H1 (cell line): ENCODE measurements at regions not wholly inside any gene's neighbourhood (a gene's known extent, or its start where the extent isn't known, plus 50 kb on each side); places are given as distances from the start of the nearest gene placed in this dataset.
A peak's percentile ranks its signal among the peaks of the same experiment; 100 is the strongest.

Experiments used
- CTCF ChIA-PET: fragments of 300-600 bp; sonication (Branson Sonifier 250); formaldehyde crosslinking; loops from one replicate; lab custom pipeline; 2021; ENCODE audit not compliant: partially characterized antibody; lab: Charles Lee
- POLR2A ChIA-PET: fragments of 300-600 bp; sonication (Branson Sonifier 250); formaldehyde crosslinking; loops from one replicate; lab custom pipeline; 2021; ENCODE audit warnings: inconsistent platforms; ENCODE audit not compliant: partially characterized antibody; lab: Charles Lee
- DNase-seq, 2 experiments: peaks; one replicate each; pipeline versions ENCODE4 v3.0.0 to v3.0.0-alpha.2; 2010 to 2022; ENCODE audit warnings: low spot score in 2 of 2, low read depth in 1 of 2, mixed read lengths in 1 of 2
- FAIRE-seq: peaks from 2 replicates; lab custom pipeline; 2011; peaks lifted over from hg19 to GRCh38; lab: Jason Lieb, UNC
- H2AFZ ChIP-seq: 2 replicates; pipeline ENCODE4 v1.8.1; 2012; ENCODE audit warnings: low read length, inconsistent platforms
- H2AK5ac ChIP-seq: 2 replicates; pipeline ENCODE4 v1.6.1; 2013; ENCODE audit warnings: low read depth, low read length
- H2BK120ac ChIP-seq: replicated peaks from 2 replicates; pipeline ENCODE3; 2013; ENCODE audit warnings: low read depth, low read length, inconsistent platforms
- H2BK12ac ChIP-seq: 2 replicates; pipeline ENCODE4 v1.6.1; 2013; ENCODE audit warnings: low read depth, low read length
- H2BK15ac ChIP-seq: 2 replicates; pipeline ENCODE4 v1.6.1; 2013; ENCODE audit warnings: low read length
- H2BK20ac ChIP-seq: 2 replicates; pipeline ENCODE4 v1.6.1; 2013; ENCODE audit warnings: low read length
- H2BK5ac ChIP-seq: 2 replicates; pipeline ENCODE4 v1.6.1; 2013; ENCODE audit warnings: low read depth, low read length
- H3K14ac ChIP-seq: 2 replicates; pipeline ENCODE4 v1.6.1; 2013; ENCODE audit warnings: inconsistent platforms; ENCODE audit not compliant: insufficient read length
- H3K18ac ChIP-seq: 2 replicates; pipeline ENCODE4 v1.6.1; 2013; ENCODE audit warnings: low read length; ENCODE audit errors: extremely low read depth
- H3K23ac ChIP-seq: 2 replicates; pipeline ENCODE4 v1.6.1; 2013; ENCODE audit warnings: inconsistent platforms; ENCODE audit not compliant: insufficient read length
- H3K23me2 ChIP-seq: 2 replicates; pipeline ENCODE4 v1.6.1; 2013; ENCODE audit warnings: low read depth, low read length
- H3K27ac ChIP-seq: 2 replicates; pipeline ENCODE4 v1.6.1; 2011; ENCODE audit warnings: low read depth, low read length, inconsistent platforms
- H3K27me3 ChIP-seq, 4 experiments: replicated peaks in 1 of 4; 1 replicate in 1 of 4; 2 replicates in 3 of 4; pipeline versions ENCODE4 v1.6.1 to v1.8.1; 2011 to 2013; ENCODE audit warnings: low read length in 3 of 4, mild to moderate bottlenecking in 3 of 4, inconsistent platforms in 2 of 4, mixed read lengths in 2 of 4, moderate library complexity in 1 of 4; ENCODE audit not compliant: control insufficient read depth in 3 of 4, insufficient read depth in 3 of 4; ENCODE audit errors: extremely low read depth in 1 of 4
- H3K36me3 ChIP-seq, 4 experiments: 2 replicates each; pipeline versions ENCODE4 v1.6.1 to v1.8.1; 2011 to 2013; ENCODE audit warnings: mild to moderate bottlenecking in 4 of 4, low read length in 3 of 4, moderate library complexity in 2 of 4, control low read depth in 1 of 4, inconsistent platforms in 1 of 4; ENCODE audit not compliant: insufficient read depth in 4 of 4, control insufficient read depth in 2 of 4
- H3K4ac ChIP-seq: replicated peaks from 2 replicates; pipeline ENCODE3; 2013; ENCODE audit warnings: low read length, low read depth, mixed read lengths, inconsistent platforms; ENCODE audit not compliant: insufficient read length
- H3K4me1 ChIP-seq, 4 experiments: replicated peaks in 1 of 4; 1 replicate in 1 of 4; 2 replicates in 3 of 4; pipeline versions ENCODE4 v1.6.1 to v1.8.1; 2011 to 2013; ENCODE audit warnings: low read length in 3 of 4, inconsistent platforms in 2 of 4, mixed read lengths in 1 of 4; ENCODE audit not compliant: insufficient read depth in 4 of 4, control insufficient read depth in 3 of 4
- H3K4me2 ChIP-seq, 2 experiments: 2 replicates each; pipeline versions ENCODE4 v1.6.1 to v1.8.1; 2011 to 2013; ENCODE audit warnings: low read depth in 2 of 2, low read length in 2 of 2, control low read depth in 1 of 2, inconsistent platforms in 1 of 2, mild to moderate bottlenecking in 1 of 2; ENCODE audit not compliant: insufficient read depth in 1 of 2
- H3K4me3 ChIP-seq, 4 experiments: fragments of 200-600, 300-600 bp in 1 of 4; sonication (generic), shearing (Covaris generic), sonication (Bioruptor Twin) in 1 of 4; 2 replicates each; pipeline versions ENCODE4 v1.5.1 to v1.8.1; 2011 to 2016; ENCODE audit warnings: low read length in 4 of 4, low read depth in 3 of 4, control low read depth in 2 of 4, inconsistent platforms in 2 of 4, mild to moderate bottlenecking in 2 of 4, mixed read lengths in 1 of 4, moderate library complexity in 1 of 4; ENCODE audit not compliant: insufficient read depth in 2 of 4; ENCODE audit errors: extremely low read depth in 1 of 4
- H3K56ac ChIP-seq: replicated peaks from 2 replicates; pipeline ENCODE3; 2013; ENCODE audit warnings: low read depth, mild to moderate bottlenecking, mixed read lengths, low read length, inconsistent platforms; ENCODE audit not compliant: insufficient read length
- H3K79me1 ChIP-seq: 2 replicates; pipeline ENCODE4 v1.6.1; 2013; ENCODE audit warnings: low read depth, low read length, control low read depth
- H3K79me2 ChIP-seq, 2 experiments: 2 replicates each; pipeline versions ENCODE4 v1.6.1 to v1.8.1; 2012 to 2013; ENCODE audit warnings: low read length in 2 of 2, mild to moderate bottlenecking in 2 of 2, inconsistent platforms in 1 of 2; ENCODE audit not compliant: insufficient read depth in 2 of 2, control insufficient read depth in 1 of 2
- H3K9ac ChIP-seq, 4 experiments: replicated peaks in 1 of 4; 1 replicate in 1 of 4; 2 replicates in 3 of 4; pipeline versions ENCODE4 v1.6.1 to v1.8.1; 2011 to 2013; ENCODE audit warnings: low read depth in 3 of 4, low read length in 3 of 4, control low read depth in 2 of 4, mild to moderate bottlenecking in 2 of 4, moderate library complexity in 2 of 4, inconsistent platforms in 1 of 4; ENCODE audit errors: extremely low read depth in 1 of 4
- H3K9me3 ChIP-seq, 2 experiments: 2 replicates each; pipeline versions ENCODE4 v1.6.1 to v1.8.1; 2012 to 2013; ENCODE audit warnings: mild to moderate bottlenecking in 2 of 2, moderate library complexity in 2 of 2, control low read depth in 1 of 2, inconsistent platforms in 1 of 2, low read depth in 1 of 2, low read length in 1 of 2, mixed read lengths in 1 of 2; ENCODE audit not compliant: insufficient read depth in 2 of 2
- H4K20me1 ChIP-seq, 2 experiments: replicated peaks in 1 of 2; 2 replicates each; pipeline versions ENCODE3 to v1.8.1; 2011 to 2013; ENCODE audit warnings: inconsistent platforms in 2 of 2, low read length in 2 of 2, mild to moderate bottlenecking in 1 of 2; ENCODE audit not compliant: insufficient read depth in 2 of 2, control insufficient read depth in 1 of 2
- H4K5ac ChIP-seq: 2 replicates; pipeline ENCODE4 v1.6.1; 2013; ENCODE audit warnings: low read length, low read depth, mixed read lengths, inconsistent platforms; ENCODE audit not compliant: insufficient read length
- H4K8ac ChIP-seq: 2 replicates; pipeline ENCODE4 v1.8.0; 2013; ENCODE audit warnings: mild to moderate bottlenecking, moderate library complexity, low read length, inconsistent platforms; ENCODE audit not compliant: insufficient read depth; ENCODE audit errors: extremely low read depth
- H4K91ac ChIP-seq: replicated peaks from 2 replicates; pipeline ENCODE3; 2013; ENCODE audit warnings: low read length, mixed read lengths, inconsistent platforms; ENCODE audit not compliant: insufficient read length
- BACH1 ChIP-seq: IDR thresholded peaks from 2 replicates; pipeline ENCODE4 v1.6.1; 2012; ENCODE audit warnings: low read length, improper control_type of control experiment
- HDAC6 ChIP-seq: IDR thresholded peaks from one replicate; pipeline ENCODE4 v1.7.1; 2012; ENCODE audit warnings: low read depth, mild to moderate bottlenecking, inconsistent platforms, low read length, moderate library complexity
- KDM5A ChIP-seq: fragments of 200-600 bp; IDR thresholded peaks from 2 replicates; pipeline ENCODE4 v1.7.1; 2012; ENCODE audit warnings: mild to moderate bottlenecking, low read length, inconsistent platforms, mixed read lengths
- NRF1 ChIP-seq: IDR thresholded peaks from 2 replicates; pipeline ENCODE4 v1.6.1; 2011; ENCODE audit warnings: mild to moderate bottlenecking, low read depth, low read length, improper control_type of control experiment
- POLR2A ChIP-seq, 2 experiments: IDR thresholded peaks; 1 replicate in 1 of 2; 2 replicates in 1 of 2; pipeline ENCODE4 v1.6.1; 2011; ENCODE audit warnings: low read depth in 2 of 2, low read length in 2 of 2, mild to moderate bottlenecking in 2 of 2; ENCODE audit errors: control extremely low read depth in 1 of 2
- RBBP5 ChIP-seq: IDR thresholded peaks from 2 replicates; pipeline ENCODE4 v1.7.1; 2012; ENCODE audit warnings: low read depth, mild to moderate bottlenecking, inconsistent platforms, low read length, moderate library complexity, borderline replicate concordance
- RFX5 ChIP-seq: IDR thresholded peaks from 2 replicates; pipeline ENCODE4 v1.6.1; 2011; ENCODE audit warnings: low read depth, low read length, improper control_type of control experiment, borderline replicate concordance
- RNF2 ChIP-seq: fragments of 200-900, 300-1000 bp; sonication (generic); IDR thresholded peaks from 2 replicates; pipeline ENCODE4 v1.7.1; 2016; ENCODE audit warnings: borderline replicate concordance, low read depth, mild to moderate bottlenecking, antibody characterized with exemption, low read length; ENCODE audit not compliant: poor library complexity, severe bottlenecking; ENCODE audit errors: missing control alignments
- SIN3A ChIP-seq, 2 experiments: IDR thresholded peaks in 1 of 2; conservative IDR thresholded peaks in 1 of 2; 2 replicates each; pipeline ENCODE4 v1.6.1; 2011 to 2012; ENCODE audit warnings: low read length in 2 of 2, improper control_type of control experiment in 1 of 2, low read depth in 1 of 2, mild to moderate bottlenecking in 1 of 2
- SRF ChIP-seq: IDR thresholded peaks from 2 replicates; pipeline ENCODE4 v1.6.1; 2011; ENCODE audit warnings: mild to moderate bottlenecking, low read depth, low read length, moderate library complexity
- SUZ12 ChIP-seq: fragments of 200-600 bp; sonication (generic); IDR thresholded peaks from 2 replicates; pipeline ENCODE4 v1.6.1; 2012; ENCODE audit warnings: mild to moderate bottlenecking, inconsistent platforms, low read length, moderate library complexity, mixed read lengths
- TEAD4 ChIP-seq: IDR thresholded peaks from 2 replicates; pipeline ENCODE4 v1.6.1; 2012; ENCODE audit warnings: low read depth, low read length, inconsistent platforms, mixed read lengths
- WGBS, 2 experiments: shearing (Covaris generic) in 1 of 2; methylation state at CpG; one replicate each; pipeline versions ENCODE4 v1.1.6 to v1.1.7; 2013 to 2015; ENCODE audit warnings: low lambda C conversion rate in 2 of 2, mixed read lengths in 2 of 2, inconsistent platforms in 1 of 2, low coverage in 1 of 2, missing lambda C conversion rate in 1 of 2; ENCODE audit not compliant: insufficient replicate concordance in 2 of 2, insufficient coverage in 1 of 2, insufficient read length in 1 of 2; ENCODE audit errors: extremely low coverage in 1 of 2, missing lambda C conversion rate in 1 of 2; 5-methylcytosine and 5-hydroxymethylcytosine counted together
- TF ChIP-seq, protein P1 (sequence below): IDR thresholded peaks from 2 replicates; pipeline ENCODE4 v1.6.1; 2011; ENCODE audit warnings: low read depth, mild to moderate bottlenecking, low read length; ENCODE audit not compliant: insufficient read depth

DNA sequence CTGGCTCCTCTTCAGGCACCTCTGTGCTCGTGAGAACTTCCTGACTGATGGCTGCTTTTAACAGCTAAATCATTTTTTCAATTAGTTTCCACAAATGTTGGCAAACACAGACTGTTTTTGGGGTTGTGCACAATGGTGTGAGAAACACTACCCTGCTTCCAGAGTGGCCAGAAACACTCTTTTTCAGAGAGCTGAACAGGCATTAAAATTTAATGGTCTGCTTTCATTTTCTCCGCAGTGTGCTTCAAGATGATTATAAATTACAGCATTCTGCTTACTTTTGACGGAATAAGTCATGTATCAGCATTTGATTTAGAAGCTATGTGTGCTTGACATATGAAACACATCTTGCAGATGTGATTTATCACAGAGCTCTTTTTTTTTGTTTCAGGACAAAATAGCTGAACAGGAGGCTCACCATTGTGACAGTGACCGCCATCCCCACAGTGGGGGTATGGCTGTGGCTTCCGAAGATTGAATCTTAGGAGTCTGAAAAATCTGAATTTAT lies 454.5 kb upstream of the ZNF608 start:
- H2AFZ ChIP-seq, result peak overlapping the region; percentile 98; the same call in 1 of the 2 replicates
- no peak overlapping the region for H2AK5ac ChIP-seq
- H3K27ac ChIP-seq, result no peak overlapping the region
- no peak overlapping the region for H4K5ac ChIP-seq
- ChIA-PET CTCF (interaction anchor here (0.6 to 2.3 kb wide), 8 partner anchors 9 to 635 kb away, joined by 3 to 8 read pairs (median 3); no protein-coding TSS in a partner anchor), POLR2A (interaction anchor here (1.0 to 1.2 kb wide), 2 partner anchors 10 to 20 kb away, joined by 3 read pairs; no protein-coding TSS in a partner anchor)
- peak overlapping the region; percentile 77 for H2BK120ac ChIP-seq
- no peaks in the 10 kb centered on the region for H3K23me2 ChIP-seq
- no peak overlapping the region for H3K4ac ChIP-seq
- no peaks in the 10 kb centered on the region for H3K79me2 ChIP-seq
- peak overlapping the region; percentile 60 for H3K4me2 ChIP-seq
- no peak overlapping the region for H3K14ac ChIP-seq
- no peaks in the 10 kb centered on the region for H4K20me1 ChIP-seq
- H3K56ac ChIP-seq, result no peak overlapping the region
- H3K9me3 ChIP-seq, result no peaks in the 10 kb centered on the region
- peak overlapping the region in 1 of 4 experiments; percentile 48; a peak in 1 of 8 replicates for H3K4me3 ChIP-seq
- H3K23ac ChIP-seq, result no peak overlapping the region
- DNase-seq, result no peak
- H4K8ac ChIP-seq, result no peak overlapping the region
- H2BK20ac ChIP-seq, result 0 out of 2 replicates have a peak overlapping the region, but pooled peaks have one; percentile 19
- peaks cover 2 to 19% (median 13%) of the 10 kb centered on the region in 4 experiments; a peak in 6 of 7 replicates for H3K4me1 ChIP-seq
- no peak overlapping the region for H2BK12ac ChIP-seq
- peak overlapping the region in 1 of 4 experiments; percentile 20; a peak in 1 of 7 replicates for H3K9ac ChIP-seq
- no peak overlapping the region for H4K91ac ChIP-seq
- no peak overlapping the region for H2BK5ac ChIP-seq
- no peak overlapping the region for H2BK15ac ChIP-seq
- FAIRE-seq, result no peak
- no peak overlapping the region for H3K18ac ChIP-seq
- H3K79me1 ChIP-seq, result no peaks in the 10 kb centered on the region
- H3K36me3 ChIP-seq, result no peaks in the 10 kb centered on the region
- 69% methylated on average over 5 of the region's 5 CpGs; no CpG with 5 or more reads in 1 of the 2 experiments for WGBS, 2 experiments
- no peaks in the 10 kb centered on the region for H3K27me3 ChIP-seq
- no peak for TF ChIP-seq RFX5
- TF ChIP-seq, protein P1, sequence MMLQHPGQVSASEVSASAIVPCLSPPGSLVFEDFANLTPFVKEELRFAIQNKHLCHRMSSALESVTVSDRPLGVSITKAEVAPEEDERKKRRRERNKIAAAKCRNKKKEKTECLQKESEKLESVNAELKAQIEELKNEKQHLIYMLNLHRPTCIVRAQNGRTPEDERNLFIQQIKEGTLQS, result no peak
- no peak for TF ChIP-seq SRF
- TF ChIP-seq HDAC6, result no peak
- TF ChIP-seq KDM5A, result no peak
- no peak for TF ChIP-seq SIN3A (conservative IDR thresholded peaks at IDR 0.05 in 1 of 2, IDR thresholded peaks at IDR 0.05 in 1 of 2; ENCODE audit: low read depth in 1 of 2, low read length in 2 of 2)
- TF ChIP-seq RBBP5, result no peak
- TF ChIP-seq BACH1, result no peak
- TF ChIP-seq TEAD4, result no peak
- no peak for TF ChIP-seq POLR2A (IDR thresholded peaks at IDR 0.05; ENCODE audit: control extremely low read depth in 1 of 2, low read depth in 2 of 2, low read length in 2 of 2)
- no peak for TF ChIP-seq RNF2
- no peak for TF ChIP-seq SUZ12
- no peak for TF ChIP-seq NRF1
